CD14-positive monocyte (primary cell): ENCODE measurements at regions not wholly inside any gene's neighbourhood (a gene's known extent, or its start where the extent isn't known, plus 50 kb on each side); places are given as distances from the start of the nearest gene placed in this dataset.

Experiments
- DNase-seq, 3 donors: peaks; one replicate each; pipeline ENCODE4 v3.0.0-alpha.2; 2011 to 2022
- H2AFZ ChIP-seq: 2 replicates; pipeline ENCODE4 v1.6.0; 2012; ENCODE audit warnings: mild to moderate bottlenecking, low read depth, low read length, inconsistent platforms; ENCODE audit not compliant: insufficient read depth, poor library complexity, severe bottlenecking
- H3K27ac ChIP-seq, 2 donors: 1 replicate in 1 of 2; 2 replicates in 1 of 2; pipeline ENCODE4 v1.5.1; 2012 to 2013; ENCODE audit warnings: low read length in 2 of 2, control low read depth in 1 of 2, inconsistent platforms in 1 of 2, low read depth in 1 of 2, mild to moderate bottlenecking in 1 of 2
- H3K27me3 ChIP-seq, 2 donors: one replicate each; pipeline versions ENCODE4 v1.6.0 to v1.6.1; 2011 to 2013; ENCODE audit warnings: low read length in 2 of 2; ENCODE audit not compliant: control insufficient read depth in 2 of 2, insufficient read depth in 2 of 2
- H3K36me3 ChIP-seq, 2 donors: replicated peaks in 1 of 2; 1 replicate in 1 of 2; 2 replicates in 1 of 2; pipeline versions ENCODE4 v1.5.1 to v1.6.1; 2012 to 2013; ENCODE audit warnings: low read length in 2 of 2, control low read depth in 1 of 2, inconsistent platforms in 1 of 2, mild to moderate bottlenecking in 1 of 2; ENCODE audit not compliant: insufficient read depth in 2 of 2, control insufficient read depth in 1 of 2
- H3K4me1 ChIP-seq, 2 donors: 1 replicate in 1 of 2; 2 replicates in 1 of 2; pipeline versions ENCODE4 v1.5.1 to v1.6.1; 2012 to 2013; ENCODE audit warnings: low read length in 2 of 2, control low read depth in 1 of 2, inconsistent platforms in 1 of 2, mild to moderate bottlenecking in 1 of 2, moderate library complexity in 1 of 2; ENCODE audit not compliant: insufficient read depth in 2 of 2, control insufficient read depth in 1 of 2
- H3K4me2 ChIP-seq: replicated peaks from 2 replicates; pipeline ENCODE3; 2012; ENCODE audit warnings: low read length, moderate library complexity, mild to moderate bottlenecking; ENCODE audit not compliant: poor library complexity, severe bottlenecking; ENCODE audit errors: extremely low read depth
- H3K4me3 ChIP-seq, 3 experiments: fragments of 200-600 bp in 1 of 3; sonication (generic) in 1 of 3; replicated peaks in 1 of 3; 1 replicate in 2 of 3; 2 replicates in 1 of 3; pipeline ENCODE4 v1.5.1; 2011 to 2013; ENCODE audit warnings: low read length in 3 of 3, mild to moderate bottlenecking in 3 of 3, control low read depth in 2 of 3, low read depth in 2 of 3, inconsistent platforms in 1 of 3, moderate library complexity in 1 of 3
- H3K79me2 ChIP-seq: 2 replicates; pipeline ENCODE4 v1.6.0; 2012; ENCODE audit warnings: mild to moderate bottlenecking, control low read depth, inconsistent platforms, low read length, moderate library complexity; ENCODE audit not compliant: insufficient read depth
- H3K9ac ChIP-seq: 2 replicates; pipeline ENCODE4 v1.6.0; 2017; ENCODE audit warnings: low read length, mild to moderate bottlenecking; ENCODE audit not compliant: insufficient read depth, poor library complexity, severe bottlenecking
- H3K9me3 ChIP-seq, 2 donors: replicated peaks in 1 of 2; 1 replicate in 1 of 2; 2 replicates in 1 of 2; pipeline versions ENCODE4 v1.5.1 to v1.6.1; 2012 to 2013; ENCODE audit warnings: low read length in 2 of 2, control low read depth in 1 of 2; ENCODE audit not compliant: control insufficient read depth in 1 of 2, insufficient read depth in 1 of 2
- H4K20me1 ChIP-seq: 2 replicates; pipeline ENCODE4 v1.6.0; 2012; ENCODE audit warnings: mild to moderate bottlenecking, low read length, control low read depth, moderate library complexity; ENCODE audit not compliant: insufficient read depth
- H3K27ac Mint-ChIP-seq, 7 donors: one replicate each; pipeline ENCODE4 v1.8.0; 2020; ENCODE audit warnings: mild to moderate bottlenecking in 7 of 7, mixed read lengths in 7 of 7, moderate library complexity in 6 of 7, inconsistent platforms in 2 of 7
- H3K27me3 Mint-ChIP-seq, 3 donors: one replicate each; pipeline ENCODE4 v1.8.0; 2021 to 2022; ENCODE audit warnings: low read depth in 3 of 3, mild to moderate bottlenecking in 3 of 3, mixed read lengths in 3 of 3, moderate library complexity in 3 of 3, inconsistent platforms in 1 of 3
- H3K36me3 Mint-ChIP-seq, 2 donors: one replicate each; pipeline ENCODE4 v1.8.0; 2020; ENCODE audit warnings: mixed read lengths in 2 of 2, inconsistent platforms in 1 of 2, mild to moderate bottlenecking in 1 of 2
- H3K4me1 Mint-ChIP-seq: one replicate; pipeline ENCODE4 v1.8.0; 2020; ENCODE audit warnings: mild to moderate bottlenecking, mixed read lengths
- H3K4me3 Mint-ChIP-seq, 2 donors: one replicate each; pipeline ENCODE4 v1.8.0; 2020; ENCODE audit warnings: mild to moderate bottlenecking in 2 of 2, mixed read lengths in 2 of 2, moderate library complexity in 1 of 2
- H3K9me3 Mint-ChIP-seq, 7 donors: one replicate each; pipeline ENCODE4 v1.8.0; 2020 to 2022; ENCODE audit warnings: mixed read lengths in 7 of 7, mild to moderate bottlenecking in 6 of 7, moderate library complexity in 6 of 7, inconsistent platforms in 2 of 7
- CTCF ChIP-seq: fragments of 200-600 bp; IDR thresholded peaks from one replicate; pipeline ENCODE4 v1.8.0; 2022; ENCODE audit warnings: antibody characterized with exemption, mild to moderate bottlenecking
- WGBS: methylation state at CpG from one replicate; pipeline ENCODE4 v1.1.5; 2013; ENCODE audit warnings: missing lambda C conversion rate; ENCODE audit not compliant: insufficient coverage; 5-methylcytosine and 5-hydroxymethylcytosine counted together
- intact Hi-C, 2 donors: fragments of 100-400 bp; cut with micrococcal nuclease; formaldehyde crosslinking; loops; one replicate each; pipeline versions ENCODE4 v1.15.0 to v1.15.1; 2023

GRCh38 chr11:80733790-80734189 is 1293.0 kb upstream of the TENM4 start:
- H3K79me2 ChIP-seq, result no peaks in the 10 kb centered on the region
- no peak overlapping the region for H3K27ac Mint-ChIP-seq
- H3K9me3 ChIP-seq, result no peaks in the 10 kb centered on the region
- H3K36me3 ChIP-seq, result no peaks in the 10 kb centered on the region
- H3K36me3 Mint-ChIP-seq, result no peaks in the 10 kb centered on the region
- no peaks in the 10 kb centered on the region for H3K27me3 ChIP-seq
- no peaks in the 10 kb centered on the region for H3K4me1 ChIP-seq
- H3K9me3 Mint-ChIP-seq, result peaks cover 0 to 3% (median 0%) of the 10 kb centered on the region in 7 donors
- H3K4me2 ChIP-seq, result no peak overlapping the region
- no peaks in the 10 kb centered on the region for H3K27me3 Mint-ChIP-seq
- H4K20me1 ChIP-seq, result no peaks in the 10 kb centered on the region
- no peak for TF ChIP-seq CTCF
- no peak overlapping the region for H2AFZ ChIP-seq
- no peak overlapping the region for H3K4me3 Mint-ChIP-seq
- 100% methylated on average over 1 of the region's 2 CpGs for WGBS
- H3K4me3 ChIP-seq, result no peak overlapping the region
- no peaks in the 10 kb centered on the region for H3K4me1 Mint-ChIP-seq
- H3K27ac ChIP-seq, result no peak overlapping the region
- no peak for DNase-seq
- intact Hi-C loops, result no loop called here
- no peak overlapping the region for H3K9ac ChIP-seq

- DNase-seq, result no peak
- Mint-ChIP-seq H3K4me1 (no peaks in the 10 kb centered on the region), H3K36me3 (no peaks in the 10 kb centered on the region)
Measured at GRCh38 chr11:80733361-80733760, 1292.5 kb upstream of the TENM4 start.

More at GRCh38 chr11:80733361-80733760, 1292.5 kb upstream of the TENM4 start:
- Histone ChIP-seq H3K36me3 (no peaks in the 10 kb centered on the region), H3K4me2 (no peak overlapping the region), H3K27me3 (no peaks in the 10 kb centered on the region), H3K27ac (no peak overlapping the region), H3K4me3 (no peak overlapping the region), H3K79me2 (no peaks in the 10 kb centered on the region), H2AFZ (no peak overlapping the region), H3K9me3 (no peaks in the 10 kb centered on the region), H3K4me1 (no peaks in the 10 kb centered on the region), H3K9ac (no peak overlapping the region), H4K20me1 (no peaks in the 10 kb centered on the region)
- no peak for TF ChIP-seq CTCF
- Mint-ChIP-seq H3K27ac (no peak overlapping the region), H3K4me3 (no peak overlapping the region), H3K27me3 (no peaks in the 10 kb centered on the region), H3K9me3 (peaks cover 0 to 3% (median 0%) of the 10 kb centered on the region in 7 donors)
- intact Hi-C loops, result no loop called here
- WGBS, result no CpG with 5 or more reads among the region's 3 CpGs
